HG03354 (cell line): ENCODE measurements at regions not wholly inside any gene's neighbourhood (a gene's known extent, or its start where the extent isn't known, plus 50 kb on each side); places are given as distances from the start of the nearest gene placed in this dataset.

Experiments
- ATAC-seq: cut with Tn5 transposase; IDR thresholded peaks from one replicate; pipeline ENCODE4 v1.9.1; 2021; ENCODE audit warnings: mild to moderate bottlenecking; ENCODE audit not compliant: unreplicated experiment, poor library complexity, severe bottlenecking

DNA sequence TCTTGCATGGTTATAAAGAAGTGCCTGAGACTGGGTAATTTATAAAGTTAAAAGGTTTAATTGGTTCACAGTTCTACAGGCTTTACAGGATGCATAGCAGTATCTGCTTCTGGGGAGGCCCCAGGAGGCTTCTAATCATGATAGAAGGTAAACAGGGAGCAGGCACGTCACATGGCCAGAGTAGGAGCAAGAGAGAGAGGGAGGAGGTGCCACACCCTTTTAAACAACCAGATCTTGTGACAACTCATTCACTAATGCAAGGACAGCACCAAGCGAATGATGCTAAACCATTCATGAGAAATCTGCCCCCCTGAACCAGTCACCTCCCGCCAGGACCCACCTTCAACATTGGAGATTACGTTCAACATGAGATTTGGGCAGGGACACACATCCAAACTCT lies 141.1 kb downstream of the EN1 start:
- no peak for ATAC-seq

DNA sequence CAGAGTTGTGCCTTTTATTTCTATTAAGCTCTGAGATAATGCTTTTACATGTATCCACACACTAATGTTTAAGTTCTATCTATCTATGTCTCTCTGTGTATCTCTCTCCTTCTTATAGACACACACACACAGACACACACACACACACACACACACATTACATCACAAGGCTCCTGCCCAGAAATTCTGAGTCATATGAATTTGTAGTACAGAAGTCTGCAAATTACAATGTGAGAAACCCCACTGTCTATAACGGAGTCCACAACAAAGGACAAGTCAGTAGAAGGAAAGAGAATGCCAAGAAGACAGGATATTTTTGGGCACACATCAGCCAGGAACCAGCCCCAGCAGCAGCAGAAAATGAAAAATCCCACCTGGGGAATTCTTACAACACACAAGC lies 142.4 kb downstream of the EN1 start:
- no peak for ATAC-seq

DNA sequence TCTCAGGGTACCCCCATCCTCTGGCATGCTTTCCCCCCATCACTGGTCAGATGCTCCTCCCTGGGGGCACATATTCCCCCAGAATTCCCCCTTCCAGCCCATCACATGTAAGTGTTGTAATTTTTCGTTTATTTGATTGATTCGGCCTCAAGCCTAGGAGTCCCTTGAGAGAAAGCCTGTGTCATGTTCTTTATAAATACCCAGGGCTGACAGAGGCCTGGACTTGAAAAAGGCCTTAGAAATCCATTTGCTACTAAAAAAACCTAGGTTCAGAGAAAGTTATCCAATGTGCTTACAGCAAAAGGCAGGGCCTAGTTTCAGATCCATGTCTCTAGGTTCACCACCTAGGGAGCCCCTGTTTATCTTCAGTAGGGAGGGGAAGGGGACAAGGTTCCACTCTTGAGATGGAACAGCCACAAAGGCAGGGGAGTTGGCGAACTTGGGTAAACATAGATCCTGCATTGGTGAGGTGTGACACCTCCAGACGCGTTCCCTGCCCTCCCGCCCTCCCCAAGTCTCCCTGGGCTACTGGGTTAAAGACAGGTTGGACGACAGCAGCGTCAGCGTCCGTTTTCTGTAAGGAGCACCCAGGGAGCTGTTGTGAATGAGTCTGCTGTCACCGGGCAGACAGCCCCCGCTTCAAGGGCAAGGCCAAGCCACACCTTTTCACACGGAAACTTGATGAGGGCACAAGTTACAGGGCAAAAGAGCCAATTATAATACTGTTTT lies 147.8 kb downstream of the EN1 start:
- no peak for ATAC-seq

DNA sequence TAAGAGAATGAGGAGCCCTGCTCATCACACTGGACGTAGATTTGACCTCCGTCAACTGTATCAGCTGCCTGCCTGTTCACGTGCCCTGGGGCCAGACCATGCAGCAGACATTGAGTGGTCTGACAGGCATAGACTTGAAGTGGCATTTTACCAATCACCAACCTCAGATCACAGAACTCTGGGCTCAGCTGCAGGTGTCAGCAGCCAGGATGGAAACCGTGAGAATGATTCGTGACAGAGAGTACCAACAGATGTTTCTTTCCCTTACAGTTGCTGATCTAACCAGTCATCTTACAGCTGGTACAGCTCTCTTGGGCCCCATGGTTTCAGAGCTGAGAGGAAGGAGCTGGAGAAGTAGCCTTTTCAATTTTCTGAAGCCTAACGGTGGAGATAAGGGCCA lies 148.9 kb downstream of the EN1 start:
- ATAC-seq = no peak

DNA sequence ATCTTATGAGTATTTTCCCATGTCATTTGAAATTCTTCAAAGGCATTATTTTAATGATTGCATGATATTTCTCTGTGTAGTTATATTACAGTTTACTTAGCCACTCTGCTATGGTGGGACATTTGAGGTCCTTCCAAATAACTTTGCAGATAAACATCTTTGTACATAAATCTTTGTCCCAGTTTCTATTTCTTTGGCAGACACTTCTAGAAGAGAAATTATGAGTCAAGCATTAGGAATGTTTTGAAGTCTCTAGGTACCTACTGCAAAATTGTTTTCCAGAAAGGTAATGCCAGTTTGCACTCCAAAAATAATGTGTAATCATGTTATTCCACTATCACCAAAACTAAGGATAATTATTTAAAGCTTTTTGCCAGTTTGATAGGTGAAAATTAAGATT lies 149.7 kb downstream of the EN1 start:
- ATAC-seq = no peak

DNA sequence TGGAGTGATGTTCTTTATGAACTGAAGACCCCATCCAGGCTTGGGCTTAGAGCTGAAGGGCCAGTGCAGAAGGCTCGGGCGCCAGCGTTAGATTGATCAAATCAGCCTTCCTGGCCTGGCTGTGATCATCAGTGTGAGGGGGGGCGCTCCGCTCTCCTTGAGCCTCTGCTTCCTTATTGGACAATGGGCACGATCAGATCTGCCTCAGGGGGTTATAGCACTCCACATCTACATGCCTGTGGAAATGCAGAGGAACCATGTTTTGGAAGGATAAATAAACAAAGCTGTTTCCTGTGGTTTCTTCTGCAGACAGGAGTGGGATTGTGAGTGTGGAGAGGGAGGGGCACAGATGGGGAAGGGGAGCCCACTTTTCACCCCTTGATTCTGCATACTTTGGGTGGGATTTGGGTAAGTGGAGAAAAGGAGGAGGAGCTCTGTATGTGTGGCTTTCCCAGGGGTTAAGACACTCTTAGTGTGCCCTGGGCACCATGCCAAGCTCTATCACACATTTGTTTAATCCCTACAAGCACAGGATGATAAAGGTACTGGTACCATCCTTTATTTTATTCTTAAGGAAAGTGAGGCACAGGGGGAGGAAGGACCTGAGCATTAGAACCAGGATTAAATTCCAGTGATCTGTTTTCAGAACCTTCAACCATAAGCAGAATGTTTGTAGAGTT lies 150.5 kb downstream of the EN1 start:
- ATAC-seq = no peak

DNA sequence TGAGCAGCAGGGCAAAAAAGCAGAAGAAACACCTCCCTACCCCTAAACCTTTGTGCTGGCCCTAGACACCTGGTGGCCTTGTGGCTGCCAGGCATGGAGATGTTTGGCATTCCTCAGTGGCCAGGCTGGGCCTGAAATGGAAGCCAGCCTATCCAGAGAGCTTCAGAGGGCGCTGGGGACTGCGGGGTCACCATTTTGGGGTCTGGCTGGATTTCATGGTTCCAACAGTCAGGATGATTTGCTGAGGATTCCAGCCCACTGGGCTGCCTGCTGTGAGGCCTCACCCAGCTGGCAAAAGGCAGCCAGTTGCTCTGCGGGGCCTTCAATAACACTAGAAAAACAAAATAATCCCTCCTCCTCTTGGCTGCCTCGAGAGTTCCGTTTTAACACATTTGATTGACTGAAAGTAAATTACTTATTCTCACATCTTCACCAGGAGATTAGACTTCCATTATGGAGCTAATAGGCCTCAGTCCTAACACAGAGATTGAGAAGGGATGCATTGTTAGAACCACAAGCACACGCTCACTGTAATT lies 154.1 kb downstream of the EN1 start:
- ATAC-seq = no peak

DNA sequence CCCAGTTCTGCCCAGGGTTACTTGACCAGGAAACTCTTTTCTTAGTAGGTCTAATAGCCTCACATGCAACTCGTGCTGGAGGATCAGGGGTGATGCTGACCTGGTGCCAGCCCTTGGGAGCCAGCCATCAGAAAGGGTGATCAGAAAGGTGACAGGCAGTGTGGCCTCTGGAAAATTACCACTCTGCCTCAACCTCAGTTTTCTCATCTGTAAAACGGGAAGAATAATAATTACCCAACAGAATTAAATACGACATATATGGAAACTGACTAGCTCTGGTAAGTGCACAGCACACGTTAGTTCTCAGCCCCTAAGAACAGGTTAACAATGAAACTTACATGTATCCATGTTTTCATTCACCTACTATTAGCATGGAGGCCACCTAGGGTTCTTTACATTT lies 157.6 kb downstream of the EN1 start:
- no peak for ATAC-seq

DNA sequence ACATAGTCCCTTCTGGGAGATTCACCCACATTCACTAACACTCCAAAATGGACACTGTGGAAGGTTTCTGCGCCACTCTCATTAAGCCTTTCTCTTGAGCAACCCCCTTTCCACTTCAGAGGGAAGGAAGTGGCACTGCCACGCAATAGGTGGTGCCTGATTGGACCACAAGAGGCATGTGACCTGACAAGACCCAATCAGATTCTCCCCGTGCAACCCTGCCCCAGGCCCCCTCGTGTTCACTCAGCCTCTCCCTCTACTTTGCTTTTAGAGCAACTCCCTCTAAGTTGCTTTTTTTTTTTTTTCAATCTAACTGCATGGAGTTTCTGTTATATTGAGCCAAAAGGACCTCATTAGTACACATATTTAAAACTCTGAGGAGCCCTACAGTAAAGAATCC lies 158.0 kb downstream of the EN1 start:
- no peak for ATAC-seq

DNA sequence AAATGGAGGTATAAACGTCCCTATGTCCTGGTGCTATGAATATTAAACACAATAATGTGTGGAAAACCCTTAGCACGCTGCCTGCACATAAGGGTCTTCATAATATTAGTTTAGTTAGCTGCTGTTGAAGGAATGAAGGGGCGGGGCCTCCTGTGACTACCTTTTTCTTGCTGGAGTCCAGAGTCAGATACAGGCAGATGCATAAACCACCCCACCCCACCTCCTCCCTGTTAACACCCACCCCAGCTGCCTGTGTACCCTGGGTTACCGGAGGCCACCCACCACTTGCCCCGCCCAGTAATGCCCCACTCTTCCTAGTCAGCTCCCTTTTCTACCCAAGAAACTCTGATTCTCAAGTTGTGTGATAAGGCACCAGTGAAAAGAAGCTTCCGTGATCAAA lies 158.4 kb downstream of the EN1 start:
- ATAC-seq = no peak

DNA sequence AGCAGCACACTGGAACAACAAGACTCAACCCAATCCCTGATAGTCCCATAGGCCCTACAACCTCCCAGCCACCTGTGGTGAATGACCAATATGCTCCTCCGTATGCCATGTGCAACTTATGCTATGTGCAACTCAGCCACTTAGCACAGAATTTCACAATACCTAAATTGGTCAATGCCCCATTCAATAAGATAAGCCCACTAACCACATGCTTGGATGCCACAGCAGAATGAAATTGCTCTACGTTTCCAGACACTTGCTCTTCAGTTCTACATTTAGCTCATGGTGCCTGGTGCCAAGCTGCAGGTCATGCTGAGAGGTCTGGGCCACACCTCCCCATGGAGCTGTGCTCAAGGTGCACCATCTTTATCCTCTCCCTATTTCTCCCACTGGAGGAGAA lies 159.8 kb downstream of the EN1 start:
- ATAC-seq = no peak

DNA sequence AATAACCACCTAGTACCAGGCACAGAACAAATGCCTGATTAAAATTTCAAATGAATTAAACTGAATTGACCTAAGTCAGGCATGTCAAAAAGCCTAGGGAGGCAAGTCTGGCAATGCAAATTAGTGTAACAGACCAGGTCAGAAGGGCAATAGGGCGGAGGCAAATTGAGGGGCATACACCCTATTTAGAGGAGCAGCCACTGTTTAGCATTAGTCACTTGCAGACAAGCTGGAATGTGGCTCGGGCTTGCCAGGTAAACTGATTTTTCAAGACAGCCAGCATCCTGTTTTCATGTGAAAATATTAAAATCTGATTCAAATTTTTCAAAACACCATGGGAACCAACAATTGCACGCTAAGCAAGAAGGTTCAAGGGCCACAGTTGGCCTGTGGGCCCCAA lies 160.3 kb downstream of the EN1 start:
- no peak for ATAC-seq

DNA sequence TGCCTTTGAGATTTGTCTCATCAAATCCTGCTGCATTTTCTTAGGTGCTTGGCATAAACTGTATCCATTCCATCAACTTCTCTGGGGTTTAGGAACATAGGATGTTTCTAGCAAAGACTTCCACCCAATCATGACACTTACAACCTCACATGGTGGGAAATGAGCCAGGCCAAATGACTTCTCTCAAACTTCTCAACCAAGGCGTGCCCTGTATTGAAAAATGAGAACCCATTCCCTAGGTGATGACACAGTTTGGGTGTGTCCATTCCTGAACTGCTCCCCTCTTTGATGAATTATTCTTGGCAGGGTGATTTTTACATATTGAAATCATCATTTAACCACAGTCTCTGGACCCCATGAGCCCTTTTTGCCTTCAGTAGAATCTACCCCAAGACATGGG lies 161.1 kb downstream of the EN1 start:
- ATAC-seq = no peak

DNA sequence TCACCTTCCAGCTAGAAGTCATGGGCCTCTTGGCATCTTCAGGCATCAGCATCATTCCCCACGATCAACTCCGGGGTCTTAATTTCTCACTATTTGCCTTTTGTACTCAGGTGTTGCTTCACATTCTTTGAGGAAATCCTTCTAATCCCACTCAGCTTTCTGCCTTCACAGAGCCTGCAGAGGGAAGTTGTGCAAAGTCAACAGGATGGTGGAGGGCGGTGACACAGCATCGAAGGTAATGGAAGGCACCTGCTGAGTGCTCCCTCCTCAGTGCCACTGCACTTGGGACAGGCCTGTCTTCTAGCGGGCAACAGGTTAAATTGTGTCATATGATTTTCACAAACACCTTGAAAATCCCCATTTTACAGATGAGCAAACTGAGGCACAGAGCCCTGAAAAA lies 164.0 kb downstream of the EN1 start:
- ATAC-seq = no peak

DNA sequence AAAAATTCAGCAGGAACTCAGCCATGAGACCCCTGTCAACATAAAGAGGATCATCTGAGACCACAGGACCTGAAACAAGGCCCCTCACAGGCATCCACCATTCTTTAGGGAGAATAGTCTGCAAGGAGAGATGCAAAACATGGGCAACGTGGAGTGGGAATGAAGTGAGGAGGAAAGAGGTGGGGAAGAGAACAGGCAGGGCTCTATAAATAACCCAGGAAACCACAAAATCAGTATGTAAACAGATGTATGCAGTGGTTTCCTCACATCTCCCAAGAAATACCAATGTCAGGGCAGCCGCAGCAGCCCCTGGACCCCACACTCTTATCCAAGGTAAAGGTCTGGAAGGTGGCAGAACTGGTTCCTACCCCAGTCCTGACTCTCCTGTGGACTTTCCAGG lies 168.5 kb downstream of the EN1 start:
- ATAC-seq = no peak

DNA sequence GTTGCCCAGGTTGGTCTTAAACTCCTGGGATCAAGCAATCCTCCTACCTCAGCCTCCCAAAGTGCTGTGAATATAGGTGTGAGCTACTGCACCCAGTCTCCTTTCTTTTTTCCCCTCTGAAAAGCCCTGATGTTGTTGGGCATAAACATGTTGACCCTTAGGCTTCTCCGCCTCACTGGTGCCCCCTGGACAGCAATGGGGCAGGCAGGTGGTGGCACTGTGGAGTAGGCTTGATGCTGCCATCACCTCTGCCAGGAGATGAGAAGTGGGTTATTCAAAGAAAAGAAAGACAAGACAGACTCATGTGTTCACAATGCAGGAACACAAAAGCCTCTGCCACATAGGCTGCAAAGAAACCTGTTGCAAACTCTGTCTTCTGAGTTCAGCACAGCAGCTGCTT lies 169.9 kb downstream of the EN1 start:
- ATAC-seq = no peak

DNA sequence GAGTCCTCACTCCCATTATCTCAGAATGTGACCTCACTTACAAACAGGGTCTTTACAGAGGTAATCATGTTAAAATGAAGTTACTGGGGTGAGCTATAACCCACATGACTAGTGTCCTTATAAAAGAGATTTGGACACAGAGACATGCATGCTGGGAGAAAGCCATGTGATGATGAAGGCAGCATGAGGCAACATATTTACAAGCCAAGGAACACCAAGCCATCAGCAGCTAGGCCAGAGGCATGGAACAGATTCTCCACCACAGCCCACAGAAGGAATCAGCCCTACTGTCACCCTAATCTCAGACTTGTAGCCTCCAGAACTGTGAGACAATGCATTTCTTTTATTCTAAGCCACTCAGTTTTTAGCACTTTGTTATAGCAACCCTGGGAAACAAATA lies 171.9 kb downstream of the EN1 start:
- ATAC-seq = no peak

DNA sequence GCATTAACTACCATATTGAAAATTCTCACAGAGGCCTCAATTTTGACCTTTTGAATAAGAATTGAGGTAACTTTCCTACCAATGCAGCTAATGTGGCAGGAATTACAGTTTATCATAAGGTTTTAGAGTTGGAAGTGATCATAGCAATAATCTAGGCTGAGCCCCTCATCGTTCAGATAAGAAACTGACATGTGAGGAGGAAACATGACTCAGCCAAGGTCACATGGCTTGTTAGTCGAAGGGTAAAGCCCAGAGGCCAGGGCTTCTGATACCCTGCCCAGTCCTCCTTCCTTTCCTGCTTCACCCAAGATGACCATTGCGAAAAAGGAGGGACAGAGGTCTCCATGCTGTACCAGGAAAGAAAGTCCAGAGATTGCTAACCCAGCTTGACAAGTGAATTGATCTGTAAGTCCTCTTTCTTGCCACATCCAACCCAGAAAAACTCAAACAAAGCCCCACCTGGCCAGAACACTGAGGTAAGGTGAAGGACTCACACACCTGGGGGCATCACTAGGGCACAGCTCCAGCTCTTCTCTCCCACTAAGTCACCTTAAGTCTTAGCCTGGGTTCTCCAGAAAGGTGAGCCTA lies 174.8 kb downstream of the EN1 start:
- no peak for ATAC-seq

DNA sequence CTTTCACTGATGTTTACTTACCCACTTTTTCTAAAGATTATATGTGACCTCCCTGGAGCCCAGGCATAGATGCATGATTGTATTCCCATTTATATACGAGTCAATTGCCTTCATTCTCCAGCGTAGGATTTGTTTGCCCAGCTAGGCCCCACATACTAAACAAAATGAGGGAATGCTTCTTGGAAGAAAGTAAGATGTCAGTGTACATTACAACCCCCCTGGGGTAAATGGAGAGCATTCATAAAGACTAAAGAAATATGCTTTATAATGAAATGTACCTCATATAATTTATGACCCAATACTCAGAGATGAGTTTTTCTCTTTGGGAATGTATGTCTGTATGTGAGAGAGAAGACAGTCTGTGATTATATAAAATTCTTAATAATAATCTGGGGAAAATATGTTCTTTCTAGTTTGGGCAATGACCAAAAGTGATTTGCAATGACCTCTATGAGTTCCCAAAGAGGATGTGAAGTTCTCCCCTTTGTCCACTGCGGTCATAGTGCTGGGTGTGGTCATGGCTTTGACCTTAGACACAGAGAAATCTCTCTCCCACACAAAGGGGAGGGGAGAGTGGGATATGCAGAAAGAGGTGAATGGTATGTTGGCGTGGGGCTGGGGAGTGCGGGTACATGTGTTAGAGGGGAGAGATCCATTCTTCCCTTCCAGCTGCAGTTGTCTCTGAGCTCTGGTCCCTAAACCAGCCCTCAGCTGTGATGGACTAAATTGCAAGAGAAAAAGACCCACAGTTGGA lies 175.6 kb downstream of the EN1 start:
- ATAC-seq = no peak

DNA sequence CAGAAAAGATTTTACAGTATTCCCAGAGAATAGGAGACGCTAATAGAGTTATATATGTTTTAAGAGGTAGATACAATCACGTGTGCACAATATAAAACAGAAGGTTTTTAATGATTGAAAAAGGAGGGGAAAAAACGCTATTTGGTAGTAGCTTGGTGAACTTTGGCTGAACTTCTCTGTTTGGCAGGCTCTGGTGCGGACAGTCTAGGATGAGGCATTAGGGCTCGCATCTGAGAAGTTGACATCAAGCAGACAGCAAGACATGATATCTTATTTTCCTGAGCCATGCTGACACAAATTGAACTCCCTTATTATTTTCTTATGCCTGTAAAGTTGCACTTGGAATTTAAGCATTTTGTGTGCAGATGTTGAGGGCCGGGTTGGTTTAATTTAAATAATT lies 176.6 kb downstream of the EN1 start:
- no peak for ATAC-seq
